ENCODE measurements at regions not wholly inside any gene's neighbourhood (a gene's known extent, or its start where the extent isn't known, plus 50 kb on each side); places are given as distances from the start of the nearest gene placed in this dataset.
"Not testable (repeated sequence)": the region's sequence is repeated elsewhere in the genome, so short reads cannot be mapped to it uniquely, and the experiment has no call there.

DNA sequence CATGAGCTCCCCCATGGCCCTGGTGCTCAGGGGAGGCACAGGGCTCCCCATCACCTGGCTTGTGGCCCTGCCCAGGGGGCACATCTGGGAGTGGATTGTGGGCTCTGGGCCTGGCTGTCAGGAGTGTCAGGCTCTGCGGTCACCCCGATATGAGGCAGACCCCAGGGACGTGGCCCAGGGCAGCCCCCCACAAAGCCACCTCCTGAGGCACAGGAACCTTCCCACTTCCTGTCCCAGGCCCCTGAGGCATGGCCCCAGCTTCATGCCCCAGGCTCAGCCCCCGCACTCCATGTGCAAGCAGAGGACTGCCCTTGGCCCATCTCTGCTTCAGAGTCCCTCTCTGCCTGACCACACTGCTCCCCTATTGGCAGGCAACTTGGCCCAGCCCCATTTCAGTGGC lies 160.3 kb downstream of the PCTP start:
- no peak for DNase-seq

DNA sequence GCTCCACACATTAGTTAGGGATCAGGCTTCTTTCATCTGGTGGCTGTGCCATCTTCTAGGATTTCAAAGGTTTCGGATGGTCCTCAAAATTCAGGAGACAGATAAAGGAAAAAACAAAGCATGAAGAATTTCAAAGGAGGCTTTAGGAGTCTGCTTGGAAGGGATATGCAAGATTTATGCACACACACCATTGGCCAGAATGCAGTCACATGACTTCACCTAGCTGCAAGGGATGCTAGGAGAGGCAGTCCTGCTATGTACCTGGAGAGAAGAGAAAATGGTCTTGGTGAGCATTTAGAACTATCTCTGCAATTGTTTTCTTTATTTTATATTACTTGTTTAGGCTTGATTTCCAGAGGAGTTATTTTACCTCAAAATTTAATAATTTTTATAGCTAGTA lies 174.6 kb downstream of the PCTP start:
- no peak for DNase-seq

DNA sequence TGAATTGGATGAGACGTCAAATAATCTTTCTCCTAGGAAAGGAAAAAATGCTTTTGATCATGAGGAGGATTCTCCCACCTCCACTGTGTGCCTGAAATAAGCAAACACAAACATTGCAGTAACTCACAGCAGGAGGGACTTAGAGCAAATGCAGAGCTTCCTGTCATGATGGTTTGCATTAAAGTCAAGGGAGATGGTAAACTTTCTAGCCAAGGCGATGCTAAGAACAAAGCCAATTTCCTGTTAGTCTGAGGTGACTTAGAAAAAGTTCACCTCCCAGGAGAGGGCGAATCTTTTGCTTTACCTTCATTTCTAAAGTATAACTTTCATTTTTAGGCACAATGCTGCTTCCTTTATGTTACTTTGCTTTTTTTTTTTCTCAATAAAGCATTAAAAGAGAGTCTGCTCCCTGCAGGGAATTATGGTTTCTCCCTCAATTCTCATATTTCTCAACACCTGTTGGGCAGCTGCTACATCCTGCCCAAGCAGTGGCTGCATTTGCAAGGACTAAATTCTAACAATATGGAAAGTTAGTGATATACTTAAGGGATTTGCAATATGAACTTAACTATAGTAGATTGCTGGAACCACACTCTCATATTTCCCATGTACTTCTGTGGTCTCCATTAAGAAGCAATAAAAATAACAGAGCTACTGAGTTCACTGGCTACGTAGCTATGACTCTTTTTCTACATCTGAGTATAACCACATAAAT lies 175.6 kb downstream of the PCTP start:
- DNase-seq: no peak

DNA sequence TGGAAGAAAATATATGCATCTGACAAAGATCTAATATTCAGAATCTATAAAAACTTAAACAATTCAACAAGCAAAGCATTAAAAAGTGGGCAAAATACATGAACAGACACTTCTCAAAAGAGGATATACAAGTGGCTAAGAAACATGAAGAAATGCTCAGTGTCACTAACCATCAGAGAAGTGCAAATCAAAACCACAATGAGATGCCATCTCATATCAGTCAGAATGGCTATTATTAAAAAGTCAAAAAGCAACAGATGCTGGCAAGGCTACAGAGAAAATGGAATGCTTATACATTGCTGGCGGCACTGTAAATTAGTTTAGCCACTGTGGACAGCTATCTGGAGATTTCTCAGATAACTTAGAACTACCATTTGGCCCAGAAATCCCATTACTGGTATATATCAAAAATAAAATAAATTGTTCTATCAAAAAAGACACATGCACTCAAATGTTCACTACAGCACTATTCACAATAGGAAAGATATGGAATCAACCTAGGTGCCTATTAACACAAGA lies 179.5 kb downstream of the PCTP start:
- no peak for DNase-seq

DNA sequence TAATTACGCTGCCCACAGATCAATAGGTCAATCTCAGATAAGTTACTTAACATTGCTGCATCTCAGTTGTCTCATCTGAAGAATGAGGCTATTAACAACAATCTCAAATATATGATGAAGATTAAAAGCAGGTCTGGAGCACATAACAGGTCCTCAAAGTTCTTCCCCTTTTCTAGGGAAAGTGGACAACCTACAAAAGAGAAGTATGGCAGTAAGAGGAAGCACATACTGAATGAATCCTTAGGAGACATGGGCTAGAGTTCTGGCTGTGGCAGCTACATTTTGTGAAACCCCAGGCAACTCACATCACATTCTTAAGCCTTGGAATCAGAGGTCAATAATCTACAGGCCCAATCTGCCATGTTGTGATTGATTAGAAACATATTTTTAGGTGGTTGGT lies 180.6 kb downstream of the PCTP start:
- no peak for DNase-seq

DNA sequence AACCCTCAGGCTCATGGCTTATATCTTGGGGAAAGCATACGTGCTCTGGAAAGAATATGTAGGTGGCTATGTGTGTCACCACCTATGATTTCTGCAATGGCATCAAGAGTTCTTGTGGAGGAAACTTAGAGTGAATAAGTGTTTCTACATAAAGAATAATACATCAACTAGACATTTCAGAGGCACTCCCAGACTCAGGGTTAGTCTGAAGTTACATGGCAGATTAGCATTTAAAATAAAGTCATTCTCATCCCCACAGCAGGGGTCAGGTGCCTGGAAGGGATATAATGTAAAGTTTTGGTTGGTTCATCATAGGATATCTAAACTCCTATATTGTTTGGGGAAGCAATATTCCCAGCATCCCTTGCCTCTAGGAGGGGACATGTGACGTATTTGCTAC lies 182.1 kb downstream of the PCTP start:
- no peak for DNase-seq

DNA sequence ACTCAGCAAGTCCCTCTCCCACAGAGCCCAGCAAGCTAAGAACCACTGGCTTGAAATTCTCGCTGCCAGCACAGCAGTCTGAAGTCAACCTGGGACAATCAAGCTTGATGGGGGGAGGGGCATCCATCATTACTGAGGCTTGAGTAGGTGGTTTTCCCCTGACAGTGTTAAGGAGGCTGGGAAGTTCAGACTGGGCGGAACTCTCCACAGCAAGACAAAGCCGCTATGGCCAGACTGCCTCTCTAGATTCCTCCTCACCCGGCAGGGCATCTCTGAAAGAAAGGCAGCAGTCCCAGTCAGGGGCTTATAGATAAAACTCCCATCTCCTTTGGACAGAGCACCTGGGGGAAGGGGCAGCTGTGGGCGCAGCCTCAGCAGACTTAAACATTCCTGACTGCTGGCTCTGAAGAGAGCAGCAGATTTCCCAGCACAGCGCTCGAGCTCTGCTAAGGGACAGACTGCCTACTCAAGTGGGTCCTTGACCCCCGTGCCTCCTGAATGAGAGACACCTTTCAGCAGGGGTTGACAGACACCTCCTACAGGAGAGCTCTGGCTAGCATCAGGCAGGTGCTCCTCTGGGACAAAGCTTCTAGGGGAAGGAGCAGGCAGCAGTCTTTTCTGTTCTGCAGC lies 188.4 kb downstream of the PCTP start:
- not testable (repeated sequence) for DNase-seq

DNA sequence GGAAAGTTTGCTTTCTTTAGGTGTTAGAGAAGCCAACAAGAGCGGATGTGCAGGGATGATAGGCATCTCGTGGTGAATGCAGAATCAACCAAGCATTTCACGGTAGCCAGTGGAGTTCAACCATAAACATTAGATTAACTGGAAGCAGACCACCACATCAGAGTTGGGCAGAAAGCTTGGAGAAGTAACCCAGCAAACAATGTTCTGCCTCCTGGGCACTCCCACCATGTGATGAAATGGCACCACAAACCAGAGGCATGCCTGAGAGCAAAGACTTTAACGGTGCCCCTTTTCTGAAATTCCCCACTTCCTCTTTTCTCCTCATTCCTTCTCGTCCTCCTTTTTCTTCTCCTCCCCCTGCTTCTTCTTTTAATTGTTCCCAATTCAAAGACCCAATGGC lies 193.5 kb upstream of the ANKFN1 start:
- DNase-seq: no peak

DNA sequence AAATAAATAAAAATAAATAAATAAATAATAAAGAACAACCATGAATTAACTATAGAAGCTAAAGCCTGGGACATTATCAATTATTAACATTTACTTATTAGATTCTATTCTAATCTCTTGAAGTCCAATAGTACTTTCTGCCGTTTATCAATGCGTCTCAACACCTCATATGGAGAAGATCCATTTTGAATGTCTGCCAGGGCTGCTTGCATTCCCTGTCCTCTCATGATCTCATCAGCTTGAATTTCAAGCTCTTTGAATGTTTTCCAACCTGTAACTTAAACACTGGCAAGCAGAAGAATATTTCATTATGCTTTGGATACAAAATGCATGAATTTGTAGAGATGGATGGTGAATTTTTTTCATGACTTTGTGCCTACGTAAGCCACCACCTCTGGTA lies 191.9 kb upstream of the ANKFN1 start:
- DNase-seq: no peak

DNA sequence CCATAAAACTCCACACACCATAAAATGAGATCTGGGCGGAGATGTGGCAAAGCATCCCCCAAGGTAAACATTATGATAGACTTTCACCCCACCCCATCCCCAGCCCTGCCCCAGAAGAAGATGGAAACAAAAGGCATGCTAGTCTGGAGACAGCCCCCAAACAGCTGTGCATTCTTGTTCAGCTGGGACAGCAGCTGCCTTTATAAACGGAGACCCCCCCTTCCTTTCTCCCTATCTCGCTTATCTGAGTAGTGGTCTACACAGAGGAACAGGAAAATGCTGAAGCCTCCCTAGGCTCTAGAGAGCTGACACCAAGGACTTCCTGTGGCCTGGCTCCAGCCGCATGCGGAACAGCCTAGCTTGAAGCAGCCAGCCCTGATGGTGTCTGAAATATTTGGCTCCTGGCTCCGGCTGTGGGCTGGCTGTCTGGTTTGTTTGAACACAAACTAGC lies 190.3 kb upstream of the ANKFN1 start:
- DNase-seq: no peak

DNA sequence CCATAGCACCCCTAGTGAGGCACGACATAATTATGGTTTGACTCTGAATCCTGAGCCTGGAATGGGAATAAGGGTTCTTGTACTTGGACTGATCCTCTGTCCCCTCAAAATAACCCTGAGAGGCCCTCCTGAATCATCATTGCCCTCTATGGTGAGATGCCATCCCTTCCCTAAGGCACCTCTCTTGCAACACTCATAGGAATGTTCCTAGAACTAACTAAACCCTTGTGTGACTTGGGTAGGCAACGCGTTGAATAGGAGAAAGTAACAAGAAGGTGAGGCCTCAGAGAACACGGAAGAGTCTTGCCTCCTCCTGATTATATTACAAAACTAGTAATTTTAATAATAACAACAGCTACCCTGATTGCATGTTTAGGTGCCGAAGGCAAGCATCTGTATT lies 189.1 kb upstream of the ANKFN1 start:
- DNase-seq: no peak

DNA sequence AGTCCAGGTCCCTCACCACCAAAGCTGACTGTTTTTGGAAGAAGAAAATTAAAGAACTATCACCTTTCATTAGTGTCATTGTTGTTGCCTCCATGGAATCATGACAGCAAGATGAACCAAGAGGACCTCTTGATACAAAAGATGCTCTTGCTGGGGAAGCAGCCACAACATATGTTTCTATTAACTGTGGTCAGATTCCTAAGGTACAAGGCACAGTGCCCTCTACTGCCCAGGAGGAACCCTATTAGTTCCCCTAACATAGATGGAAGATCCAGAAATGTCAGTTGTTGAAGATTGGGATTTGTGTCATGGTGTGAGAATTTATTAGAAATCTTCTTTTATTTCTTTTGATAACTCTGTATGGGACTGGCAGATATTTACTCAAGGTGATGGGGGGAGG lies 188.2 kb upstream of the ANKFN1 start:
- no peak for DNase-seq

DNA sequence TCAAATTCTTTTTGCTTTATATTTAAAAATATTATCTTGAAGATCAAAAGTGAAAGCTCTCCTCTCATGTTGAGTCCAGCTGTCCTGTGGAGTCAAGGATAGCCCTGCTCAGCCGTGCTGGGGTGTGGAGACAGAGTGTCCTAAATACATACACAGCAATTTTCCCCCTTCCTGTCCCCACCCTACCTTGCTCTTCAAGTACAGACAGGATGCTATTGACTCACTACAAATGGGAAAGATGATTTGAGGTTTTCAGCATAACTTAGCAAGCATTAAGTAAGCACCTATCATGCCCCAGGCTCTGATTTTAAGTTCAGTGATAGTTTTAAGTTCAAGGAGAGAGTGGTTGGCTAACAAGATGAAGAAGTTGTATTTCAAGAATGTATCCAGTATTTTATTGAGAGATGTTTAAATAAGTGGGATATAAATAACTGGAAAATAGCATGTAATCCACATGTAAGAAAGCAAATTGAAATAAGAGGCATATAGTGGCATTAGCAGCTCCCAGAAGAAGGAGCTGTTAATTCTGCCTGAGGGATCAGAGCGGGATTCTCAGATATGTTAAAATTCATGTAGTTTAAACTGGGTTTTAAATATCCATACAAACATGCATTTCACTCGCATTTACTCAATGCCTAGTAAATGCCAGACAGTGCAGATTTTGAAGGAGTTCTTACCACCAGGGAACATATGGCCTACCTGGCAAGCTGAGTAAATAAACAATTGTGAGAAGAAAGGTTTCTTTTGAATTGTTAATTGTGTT lies 183.5 kb upstream of the ANKFN1 start:
- DNase-seq: no peak

DNA sequence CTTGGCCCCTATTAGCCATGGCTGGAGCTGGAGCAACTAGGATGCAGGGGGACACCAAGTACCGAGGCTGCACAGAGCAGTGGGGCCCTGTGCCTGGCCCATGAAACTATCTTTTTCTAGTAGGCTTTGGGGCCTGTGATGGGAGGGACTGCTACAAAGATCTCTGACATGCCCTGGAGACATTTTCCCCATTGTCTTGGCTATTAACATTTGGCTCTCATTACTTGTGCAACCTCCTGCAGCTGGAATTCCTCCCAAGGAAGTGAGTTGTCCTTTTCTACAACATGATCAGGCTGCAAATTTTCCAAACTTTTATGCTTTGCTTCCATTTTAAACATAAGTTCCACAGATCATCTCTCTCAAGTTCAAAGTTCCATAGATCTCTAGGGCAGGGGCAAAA lies 174.7 kb upstream of the ANKFN1 start:
- DNase-seq: no peak

DNA sequence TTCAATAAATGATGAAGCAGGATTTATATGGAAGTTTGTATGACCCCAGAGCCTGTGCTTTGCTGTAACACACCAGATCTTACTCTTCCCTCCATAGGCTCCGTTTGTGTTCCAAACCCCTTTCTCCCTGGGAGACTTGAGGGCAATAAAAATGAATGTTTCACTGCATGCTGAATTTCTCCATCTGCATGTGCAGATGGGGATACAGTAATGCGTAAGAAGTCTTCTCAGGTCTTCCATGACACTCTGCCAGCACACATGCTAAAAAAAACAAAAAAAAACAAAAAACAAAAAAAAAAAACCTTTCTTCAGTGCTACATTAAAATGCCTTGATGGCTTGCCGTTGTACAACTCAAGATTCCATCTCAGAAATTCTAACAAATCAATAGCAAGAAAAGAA lies 170.2 kb upstream of the ANKFN1 start:
- DNase-seq: no peak

DNA sequence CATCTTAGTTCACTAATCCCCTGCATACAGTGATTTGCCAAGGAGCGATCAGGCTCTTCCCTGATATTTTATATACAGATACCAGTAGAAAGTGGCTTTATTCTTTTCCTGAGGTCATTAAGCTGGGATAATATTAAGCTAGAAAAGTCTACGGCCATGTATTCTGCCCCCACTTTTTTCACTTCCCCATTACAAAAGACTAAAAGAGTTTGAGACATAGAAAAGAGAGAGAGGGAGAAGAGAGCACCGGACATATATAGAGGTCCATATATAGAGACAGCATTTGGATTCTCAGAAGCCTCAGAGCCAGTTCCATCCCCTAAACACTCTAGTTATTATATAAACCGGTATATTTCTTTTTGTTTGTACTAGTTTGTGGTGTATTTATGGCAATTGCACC lies 166.5 kb upstream of the ANKFN1 start:
- no peak for DNase-seq

DNA sequence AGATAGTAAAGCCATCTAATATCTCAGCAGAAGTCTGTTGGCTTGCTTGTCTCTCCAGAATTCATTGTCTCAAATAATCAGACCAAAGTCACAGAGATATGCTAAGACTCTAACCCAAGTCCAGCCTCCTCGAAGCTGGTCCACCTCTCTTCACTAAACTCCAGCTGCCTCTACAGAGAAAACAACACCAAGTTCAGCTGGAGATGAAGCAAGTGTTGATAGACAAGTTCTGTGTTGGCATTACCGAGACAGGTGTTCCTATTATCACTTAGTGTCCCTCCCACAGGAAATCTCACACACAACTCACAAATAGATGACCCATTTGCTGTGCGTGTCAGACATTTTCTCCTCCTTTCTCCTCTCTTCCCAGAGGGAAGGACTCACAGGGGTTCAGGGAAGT lies 164.4 kb upstream of the ANKFN1 start:
- no peak for DNase-seq

DNA sequence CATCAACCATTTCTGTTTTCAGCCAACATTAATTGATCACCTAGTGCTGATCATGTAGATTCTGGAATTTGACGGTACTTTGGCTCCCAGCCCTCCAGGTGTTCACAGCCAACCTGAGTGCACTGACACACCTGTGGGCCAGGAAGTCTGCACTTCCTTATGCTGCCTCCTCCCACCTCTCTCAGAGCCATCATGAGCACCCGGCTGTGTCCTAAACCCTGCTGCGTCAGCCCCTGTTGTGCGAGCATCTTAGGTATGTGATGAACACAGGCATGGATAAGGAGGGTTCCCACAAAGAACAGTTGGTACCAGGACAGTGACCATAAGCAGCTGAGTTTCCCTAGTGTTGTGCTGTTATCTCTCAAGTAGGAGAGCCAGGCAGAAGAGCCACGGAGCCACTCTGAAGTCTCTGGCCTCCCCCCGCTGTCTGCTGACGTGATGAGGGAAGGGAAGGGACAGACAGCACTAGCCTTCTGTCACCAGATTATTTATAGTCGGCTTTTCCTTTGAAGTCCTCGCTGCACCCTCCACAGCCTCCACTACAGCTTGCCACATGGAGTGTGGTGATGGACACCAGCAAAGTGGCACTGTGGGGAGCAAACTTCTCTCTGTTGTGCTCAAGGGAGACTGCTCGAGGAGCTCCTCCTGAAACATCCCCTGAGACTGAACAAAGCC lies 162.8 kb upstream of the ANKFN1 start:
- no peak for DNase-seq

DNA sequence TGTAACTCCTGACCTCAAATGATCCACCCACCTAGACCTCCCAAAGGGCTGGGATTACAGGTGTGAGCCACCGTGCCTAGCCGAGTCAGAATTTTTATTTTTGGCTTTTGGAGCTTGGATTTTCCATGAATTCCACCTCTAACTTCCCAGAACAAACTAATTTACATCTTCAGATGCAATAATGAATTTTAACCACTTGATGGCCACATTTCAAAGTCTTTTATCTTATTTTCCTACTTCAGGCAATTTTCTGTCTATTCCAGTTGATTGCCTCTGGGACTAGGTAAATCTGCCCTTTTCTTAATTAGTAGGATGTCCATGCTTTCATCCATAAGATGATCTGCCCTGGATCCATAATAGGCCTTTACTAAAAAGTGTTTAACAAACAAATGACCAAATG lies 156.4 kb upstream of the ANKFN1 start:
- DNase-seq: no peak

DNA sequence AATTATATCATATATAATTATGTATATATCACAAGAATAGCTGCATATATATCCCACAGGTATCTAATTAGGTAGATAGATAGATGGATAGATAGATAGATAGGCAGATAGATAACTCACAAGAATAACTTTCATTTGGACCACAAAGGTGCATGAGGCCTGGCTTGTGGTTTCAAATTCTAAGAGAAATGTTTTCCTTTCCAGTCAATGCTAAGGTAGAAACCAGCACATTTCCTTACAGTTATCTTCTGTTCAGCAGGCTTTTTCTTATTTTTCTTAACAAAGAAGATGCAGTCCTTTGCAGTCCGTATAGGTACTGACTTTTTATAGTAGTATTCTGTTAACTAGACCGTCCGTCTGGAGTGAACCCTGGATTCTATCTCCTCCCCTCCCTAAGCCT lies 152.9 kb upstream of the ANKFN1 start:
- no peak for DNase-seq

DNA sequence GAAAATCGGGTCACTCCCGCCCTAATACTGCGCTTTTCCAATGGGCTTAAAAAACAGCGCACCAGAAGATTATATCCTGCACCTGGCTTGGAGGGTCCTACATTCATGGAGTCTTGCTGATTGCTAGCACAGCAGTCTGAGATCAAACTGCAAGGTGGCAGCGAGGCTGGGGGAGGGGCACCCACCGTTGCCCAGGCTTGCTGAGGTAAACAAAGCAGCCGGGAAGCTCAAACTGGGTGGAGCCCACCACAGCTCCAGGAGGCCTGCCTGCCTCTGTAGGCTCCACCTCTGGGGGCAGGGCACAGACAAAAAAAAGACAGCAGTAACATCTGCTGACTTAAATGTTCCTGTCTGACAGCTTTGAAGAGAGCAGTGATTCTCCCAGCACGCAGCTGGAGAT lies 150.6 kb upstream of the ANKFN1 start:
- not testable (repeated sequence) for DNase-seq

DNA sequence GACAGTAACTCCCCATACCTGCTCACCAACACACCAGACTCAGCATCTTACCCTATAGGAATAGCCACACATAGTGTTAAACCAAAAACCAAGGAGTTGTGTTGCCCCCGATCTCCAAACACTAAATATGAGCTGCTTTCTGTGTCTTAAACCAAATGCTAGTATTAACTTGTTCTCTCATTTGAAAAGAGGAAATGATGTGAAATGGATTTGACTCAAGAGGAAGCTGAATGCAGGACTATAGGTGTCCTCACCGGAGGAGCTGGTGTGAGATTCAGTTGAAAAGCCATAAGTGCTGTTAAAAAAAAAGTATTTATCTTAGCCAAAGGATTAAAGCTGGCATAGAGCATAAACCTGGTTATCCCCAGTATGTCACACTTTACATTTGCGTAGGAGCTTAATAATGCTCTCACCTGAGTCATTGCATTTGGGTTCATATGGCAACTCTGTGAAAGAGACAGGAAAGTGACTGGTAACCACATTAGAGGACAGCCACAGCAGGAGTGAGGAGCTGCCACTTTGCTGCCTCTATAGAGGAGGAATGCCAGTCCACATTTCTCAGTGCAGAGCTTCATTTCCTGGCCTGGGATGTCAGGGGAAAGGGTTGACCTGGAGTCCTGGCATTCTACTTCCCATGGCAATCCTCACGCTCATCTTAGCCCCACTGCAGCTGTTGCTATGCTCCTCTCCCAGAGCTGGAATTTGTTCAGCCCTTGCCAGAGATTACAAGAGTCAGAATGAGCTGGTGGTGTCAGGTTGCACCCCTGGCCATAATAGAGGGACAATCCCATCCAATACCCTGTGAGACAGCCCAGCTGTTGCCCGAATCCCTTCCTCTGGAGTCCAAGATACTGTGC lies 143.3 kb upstream of the ANKFN1 start:
- no peak for DNase-seq

Measured in activated CD8-positive, alpha-beta memory T cell treated with anti-CD3 and anti-CD28 coated beads for 24 hours (primary cell).